Cardiac muscle cell (in vitro differentiated cells and primary cell): ENCODE measurements at regions not wholly inside any gene's neighbourhood (a gene's known extent, or its start where the extent isn't known, plus 50 kb on each side); places are given as distances from the start of the nearest gene placed in this dataset.

Experiments
- DNase-seq, 2 donors: peaks; one replicate each; pipeline versions ENCODE4 v3.0.0 to v3.0.0-alpha.2; 2010 to 2017; ENCODE audit warnings: low read depth in 1 of 2, low spot score in 1 of 2
- H3K27ac ChIP-seq: fragments of 200-600 bp; sonication (generic); 2 replicates; pipeline ENCODE4 v1.5.1; 2016
- H3K27me3 ChIP-seq: fragments of 200-600 bp; sonication (generic); 2 replicates; pipeline ENCODE4 v1.6.0; 2016; ENCODE audit warnings: control low read depth
- H3K36me3 ChIP-seq: fragments of 200-600 bp; sonication (generic); 2 replicates; pipeline ENCODE4 v1.5.1; 2016; ENCODE audit warnings: control low read depth
- H3K4me1 ChIP-seq: fragments of 200-600 bp; sonication (generic); 2 replicates; pipeline ENCODE4 v1.8.1; 2017; ENCODE audit warnings: low read depth, mild to moderate bottlenecking, mixed run types
- H3K4me3 ChIP-seq: fragments of 200-600 bp; sonication (generic); 2 replicates; pipeline ENCODE4 v1.5.1; 2016; ENCODE audit warnings: mild to moderate bottlenecking
- H3K9me3 ChIP-seq: fragments of 200-600 bp; sonication (generic); 2 replicates; pipeline ENCODE4 v1.5.1; 2017; ENCODE audit warnings: low read depth, mild to moderate bottlenecking, control low read depth
- CTCF ChIP-seq: IDR thresholded peaks from 2 replicates; pipeline ENCODE4 v1.5.1; 2012; ENCODE audit warnings: low read depth, mild to moderate bottlenecking, low read length

- Histone ChIP-seq H3K27ac (no peak overlapping the region), H3K27me3 (no peaks in the 10 kb centered on the region), H3K4me1 (peaks cover 7% of the 10 kb centered on the region), H3K4me3 (no peak overlapping the region), H3K36me3 (no peaks in the 10 kb centered on the region), H3K9me3 (no peaks in the 10 kb centered on the region)
- TF ChIP-seq CTCF: no peak
- DNase-seq: no peak
These were observed 493.8 kb downstream of the SHQ1 start for GRCh38 chr3:72354486-72354885.

GRCh38 chr3:72353236-72354128 is 494.8 kb downstream of the SHQ1 start:
- DNase-seq: no peak
- Histone ChIP-seq H3K36me3 (no peaks in the 10 kb centered on the region), H3K27ac (no peak overlapping the region), H3K27me3 (no peaks in the 10 kb centered on the region), H3K4me1 (peaks cover 7% of the 10 kb centered on the region), H3K4me3 (no peak overlapping the region), H3K9me3 (no peaks in the 10 kb centered on the region)
- no peak for TF ChIP-seq CTCF

- TF ChIP-seq CTCF: no peak
- DNase-seq: no peak
- no peaks in the 10 kb centered on the region for H3K9me3 ChIP-seq
- H3K27ac ChIP-seq: no peak overlapping the region
- peaks cover 7% of the 10 kb centered on the region for H3K4me1 ChIP-seq
- H3K4me3 ChIP-seq: no peak overlapping the region
- no peaks in the 10 kb centered on the region for H3K27me3 ChIP-seq
- no peaks in the 10 kb centered on the region for H3K36me3 ChIP-seq
These were observed 496.1 kb downstream of the SHQ1 start for GRCh38 chr3:72352176-72352575.

GRCh38 chr3:72351536-72351935 is 496.7 kb downstream of the SHQ1 start:
- no peak for TF ChIP-seq CTCF
- H3K27me3 ChIP-seq: no peaks in the 10 kb centered on the region
- H3K36me3 ChIP-seq: no peaks in the 10 kb centered on the region
- H3K4me3 ChIP-seq: no peak overlapping the region
- peaks cover 7% of the 10 kb centered on the region for H3K4me1 ChIP-seq
- no peak for DNase-seq
- no peaks in the 10 kb centered on the region for H3K9me3 ChIP-seq
- H3K27ac ChIP-seq: no peak overlapping the region

GRCh38 chr3:72350761-72351505 is 497.3 kb downstream of the SHQ1 start:
- no peak for DNase-seq
- Histone ChIP-seq H3K27ac (no peak overlapping the region), H3K36me3 (no peaks in the 10 kb centered on the region), H3K27me3 (no peaks in the 10 kb centered on the region), H3K4me1 (peaks cover 7% of the 10 kb centered on the region), H3K9me3 (no peaks in the 10 kb centered on the region), H3K4me3 (no peak overlapping the region)
- TF ChIP-seq CTCF: no peak
